ENCODE measurements at regions not wholly inside any gene's neighbourhood (a gene's known extent, or its start where the extent isn't known, plus 50 kb on each side); places are given as distances from the start of the nearest gene placed in this dataset.

DNA sequence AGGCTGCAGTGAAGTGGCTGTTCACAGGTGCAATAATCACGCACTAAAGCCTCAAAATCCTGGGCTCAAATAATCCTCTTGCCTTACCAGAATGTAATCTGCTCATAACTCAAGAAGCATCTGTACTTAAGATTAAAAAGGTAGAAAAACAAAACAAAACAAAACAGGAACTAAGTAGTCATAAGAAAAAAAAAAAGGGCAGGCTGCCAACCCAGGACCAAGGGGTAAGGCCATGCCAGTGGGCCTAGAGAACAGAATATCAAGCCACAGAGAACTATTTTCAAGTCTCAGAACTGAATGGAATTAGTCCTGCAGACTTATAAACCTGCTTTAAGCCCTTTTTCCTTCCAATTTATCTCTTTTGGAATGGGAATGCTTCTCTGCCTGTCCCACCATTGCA lies 64.8 kb upstream of the TBC1D3K start:
- DNase-seq (ENCODE audit: low spot score), result peak; percentile 6

DNA sequence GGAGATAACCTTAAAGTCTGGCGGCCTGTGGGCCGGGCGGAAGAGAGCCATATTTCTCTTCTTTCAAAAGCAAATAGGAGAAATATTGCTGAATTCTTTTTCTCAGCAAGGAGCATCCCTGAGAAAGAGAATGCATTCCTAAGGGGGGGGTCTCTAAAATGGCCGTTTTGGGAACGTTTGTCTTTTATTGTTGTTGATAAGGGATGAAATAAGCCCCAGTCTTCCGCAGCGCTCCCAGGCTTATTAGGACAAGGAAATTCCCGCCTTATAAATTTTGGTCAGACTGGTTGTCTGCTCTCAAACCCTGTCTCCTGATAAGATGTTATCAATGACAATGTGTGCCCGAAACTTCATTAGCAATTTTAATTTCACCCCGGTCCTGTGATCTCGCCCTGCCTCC lies 65.8 kb upstream of the TBC1D3K start:
- DNase-seq (ENCODE audit: low spot score), result peak; percentile 10

GRCh38 chr17:37856245-37856644 lies 68.0 kb upstream of the TBC1D3K start:
- no peak for DNase-seq (ENCODE audit: low spot score)

DNA sequence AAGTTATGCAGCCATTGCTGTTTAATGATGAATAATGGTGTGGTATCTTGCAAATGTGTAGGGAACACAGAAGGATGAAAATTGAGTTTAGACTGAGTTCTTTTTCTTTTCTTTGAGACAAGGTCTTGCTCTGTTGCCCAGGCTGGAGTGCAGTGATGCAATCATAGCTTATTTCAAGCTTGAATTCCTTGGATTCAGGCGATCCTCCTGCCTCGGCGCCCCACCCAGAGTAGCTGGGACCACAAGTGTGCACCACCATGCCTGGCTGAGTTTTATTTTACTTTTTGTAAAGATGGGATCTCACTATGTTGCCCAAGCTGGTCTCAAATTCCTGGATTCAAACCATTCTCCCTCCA lies 74.6 kb upstream of the TBC1D3K start:
- DNase-seq (ENCODE audit: low spot score), result peak; percentile 9

- peak; percentile 24 for DNase-seq (ENCODE audit: low spot score)
These were observed 75.3 kb upstream of the TBC1D3K start for GRCh38 chr17:37848690-37849616.

GRCh38 chr17:37847811-37848331 lies 76.3 kb upstream of the TBC1D3K start:
- no peak for DNase-seq (ENCODE audit: low spot score)

- no peak for DNase-seq (ENCODE audit: low spot score)
These were observed 77.1 kb upstream of the TBC1D3K start for GRCh38 chr17:37847102-37847501.

DNA sequence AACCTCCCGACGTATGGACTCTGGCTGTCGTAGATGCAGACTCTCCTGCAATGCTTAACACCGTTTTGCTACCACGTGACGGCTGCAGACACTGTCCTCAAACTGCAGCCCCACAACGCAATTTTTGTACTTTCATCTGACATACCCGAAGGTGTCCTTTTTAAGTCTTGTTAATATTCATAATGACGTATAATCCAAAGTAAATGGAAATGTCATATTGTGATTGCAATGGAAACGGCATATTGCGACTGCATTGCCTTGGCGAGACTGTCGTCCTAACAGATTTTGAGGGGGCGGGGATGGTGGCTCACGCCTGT lies 79.3 kb upstream of the TBC1D3K start:
- no peak for DNase-seq (ENCODE audit: low spot score)

DNA sequence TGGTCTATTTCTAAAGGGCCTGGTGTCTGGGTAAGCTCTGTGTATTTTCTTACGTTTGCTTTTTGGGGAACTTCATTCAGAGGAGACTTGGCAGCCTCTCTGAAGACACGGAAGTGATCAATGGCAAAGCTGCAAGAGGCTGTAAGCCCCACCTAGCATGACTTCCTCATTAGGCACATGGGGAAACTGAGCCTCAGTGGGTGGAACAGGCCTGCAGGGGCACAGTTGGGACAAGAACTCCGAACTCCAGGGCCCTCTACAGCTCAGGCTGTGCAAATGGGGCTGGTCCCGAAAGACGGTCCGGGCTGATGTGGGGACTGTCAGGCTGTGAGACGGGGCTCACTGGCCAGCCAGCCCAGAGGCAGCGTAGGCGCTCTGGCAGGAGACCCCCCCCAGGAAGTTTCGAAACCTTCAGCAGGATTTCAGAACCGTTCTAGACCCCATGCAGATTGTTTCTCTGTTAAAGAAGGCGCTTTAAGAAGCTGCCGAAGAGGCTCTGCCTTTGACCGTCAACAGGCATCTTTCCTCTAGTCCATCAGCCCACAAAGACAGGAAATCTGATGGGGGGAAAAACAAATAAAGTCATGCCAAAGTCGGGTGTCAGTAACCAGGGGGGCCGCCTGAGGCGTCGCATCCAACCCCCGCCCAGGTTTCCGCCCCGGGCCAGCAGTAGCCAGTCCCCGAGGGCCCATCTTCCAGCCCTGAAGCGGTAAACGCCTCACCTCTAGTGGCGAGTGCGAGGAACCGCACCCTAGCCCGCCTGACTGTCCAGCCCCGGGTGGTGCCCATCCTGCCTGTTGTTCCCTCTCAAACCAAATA lies 79.8 kb upstream of the TBC1D3K start:
- peak; percentile 91 for DNase-seq (ENCODE audit: low spot score)

DNA sequence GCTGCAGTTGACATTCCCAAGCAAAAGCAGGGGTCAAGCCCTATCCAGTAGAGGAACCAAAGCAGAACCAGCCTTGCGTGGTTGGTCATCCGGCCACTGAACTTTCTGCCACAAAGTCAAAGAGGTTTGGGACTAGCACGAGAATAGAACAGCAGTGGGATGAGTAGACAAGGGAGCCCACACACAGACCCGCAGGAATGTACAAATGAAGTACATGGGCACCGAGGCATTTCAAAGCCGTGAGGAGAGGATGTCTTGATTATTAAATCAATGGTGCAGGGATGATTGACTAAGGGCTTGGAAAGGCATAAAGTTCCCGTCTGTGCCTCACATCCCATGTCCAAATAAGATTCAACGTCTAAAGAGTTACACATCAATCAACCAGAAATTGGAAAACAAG lies 81.8 kb upstream of the TBC1D3K start:
- no peak for DNase-seq (ENCODE audit: low spot score)

GRCh38 chr17:37841232-37841631 lies 83.0 kb upstream of the TBC1D3K start:
- no peak for DNase-seq (ENCODE audit: low spot score)

GRCh38 chr17:37840576-37840975 lies 83.6 kb upstream of the TBC1D3K start:
- no peak for DNase-seq (ENCODE audit: low spot score)

DNA sequence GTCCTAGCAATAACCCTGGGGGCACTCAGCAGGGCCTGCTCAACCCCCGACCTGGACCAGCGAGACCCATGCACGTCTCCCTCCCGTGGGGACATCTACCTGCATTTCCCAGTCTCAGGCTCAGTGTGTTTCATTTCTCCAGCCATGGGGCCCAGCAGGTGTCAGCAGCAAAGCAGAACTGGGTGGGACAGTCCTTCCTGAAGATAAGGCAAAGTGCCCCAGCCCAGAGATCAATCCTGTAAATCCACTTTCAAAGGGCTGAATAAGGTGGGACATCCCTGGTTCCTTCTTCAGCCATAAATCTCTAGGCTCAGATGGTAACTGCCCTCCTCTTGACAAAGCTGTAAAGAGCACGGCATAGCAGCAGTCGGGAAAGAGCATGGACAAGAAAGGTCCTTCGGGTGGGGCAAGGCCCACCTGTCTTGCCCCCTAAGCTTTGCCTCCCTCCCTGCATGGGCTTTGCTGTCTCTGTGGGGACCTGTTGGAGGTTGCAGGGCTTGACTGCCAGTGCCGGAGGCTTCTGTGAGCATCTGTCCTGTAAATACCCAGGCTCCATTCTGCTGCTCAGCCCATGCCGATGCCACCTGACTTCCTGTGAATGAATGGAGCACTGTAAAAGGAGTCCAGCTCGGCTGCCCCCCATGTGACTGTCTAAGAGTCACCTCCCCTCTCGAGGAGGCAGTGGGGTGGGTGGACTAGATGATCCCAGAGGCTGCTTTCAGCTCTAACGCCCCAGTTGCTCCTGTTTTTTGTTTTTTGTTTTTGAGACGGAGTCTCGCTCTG lies 84.8 kb upstream of the TBC1D3K start:
- no peak for DNase-seq (ENCODE audit: low spot score)

GRCh38 chr17:37838276-37838675 lies 85.9 kb upstream of the TBC1D3K start:
- DNase-seq (ENCODE audit: low spot score), result no peak

DNA sequence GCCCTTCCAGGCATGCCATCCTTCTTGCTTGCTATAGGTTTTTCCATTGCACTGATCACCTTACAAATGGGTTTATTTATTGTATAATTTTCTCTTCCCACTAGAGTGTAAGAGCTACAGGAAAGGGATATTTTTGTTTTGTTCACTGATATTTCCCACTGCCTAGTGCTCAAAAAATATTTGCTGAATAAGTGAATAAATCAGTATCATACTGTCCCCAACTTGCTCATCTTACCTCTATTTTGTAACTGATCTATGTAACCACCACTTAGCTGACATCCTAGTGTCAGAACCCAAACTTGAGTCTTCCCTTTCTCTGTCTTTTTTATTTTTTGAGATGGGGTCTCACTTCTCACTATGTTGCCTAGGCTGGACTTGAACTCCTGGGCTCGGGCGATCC lies 87.6 kb upstream of the TBC1D3K start:
- no peak for DNase-seq (ENCODE audit: low spot score)

DNA sequence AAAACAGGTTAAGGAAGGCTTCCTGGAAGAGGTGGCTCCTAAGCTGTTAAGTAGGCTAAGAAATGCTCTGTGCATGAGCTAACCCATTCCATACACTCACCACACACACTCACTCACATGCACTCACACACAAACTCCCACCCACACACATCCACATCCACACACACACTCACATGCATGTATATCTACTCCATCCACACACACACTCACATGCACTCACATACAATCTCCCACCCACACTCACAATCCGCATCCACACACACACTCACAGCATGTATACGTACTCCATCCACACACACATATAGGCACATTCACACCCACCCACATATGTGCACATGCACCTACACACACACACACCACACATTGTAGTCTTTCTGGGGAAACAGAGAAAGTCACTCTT lies 89.3 kb upstream of the HNF1B start:
- no peak for DNase-seq (ENCODE audit: low spot score)

GRCh38 chr17:37833237-37833859 lies 88.5 kb upstream of the HNF1B start:
- DNase-seq (ENCODE audit: low spot score), result no peak

DNA sequence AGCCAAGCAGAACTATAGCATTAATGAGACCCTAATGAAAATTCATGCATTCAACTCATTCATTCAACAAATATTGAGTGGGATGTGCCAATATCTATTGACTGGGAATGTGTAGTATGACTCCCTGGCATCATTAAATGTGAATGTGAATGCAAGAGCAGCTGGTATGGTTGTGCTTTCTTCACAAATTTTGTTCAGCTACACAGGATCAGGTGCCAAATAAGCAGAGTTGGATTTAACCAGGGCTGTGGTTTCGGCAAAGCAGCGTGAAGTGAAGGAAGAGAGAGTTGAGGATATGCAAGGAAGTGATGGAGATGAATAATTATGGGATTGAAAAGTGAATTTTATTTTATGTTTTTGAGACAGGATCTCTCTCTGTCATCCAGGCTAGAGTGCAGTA lies 87.1 kb upstream of the HNF1B start:
- no peak for DNase-seq (ENCODE audit: low spot score)

DNA sequence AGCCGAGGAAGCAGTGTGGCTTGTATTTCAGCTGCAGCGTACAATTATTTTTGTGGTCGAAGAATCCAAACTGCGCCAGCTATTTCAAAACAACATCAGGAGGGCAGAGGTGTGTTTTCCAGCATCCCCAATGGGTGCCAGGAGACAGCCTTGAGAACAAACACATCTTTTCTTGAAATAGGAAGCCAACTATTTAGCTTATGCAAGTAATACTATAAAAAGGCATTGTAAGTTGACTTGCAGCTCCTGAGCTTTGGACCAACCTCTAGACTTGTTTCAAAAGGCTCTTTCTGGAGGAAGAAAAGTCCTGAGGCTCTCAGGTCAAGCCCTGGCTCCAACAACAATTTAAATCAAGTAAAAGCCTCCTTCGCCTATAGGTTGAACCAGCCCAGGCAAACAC lies 86.6 kb upstream of the HNF1B start:
- no peak for DNase-seq (ENCODE audit: low spot score)

DNA sequence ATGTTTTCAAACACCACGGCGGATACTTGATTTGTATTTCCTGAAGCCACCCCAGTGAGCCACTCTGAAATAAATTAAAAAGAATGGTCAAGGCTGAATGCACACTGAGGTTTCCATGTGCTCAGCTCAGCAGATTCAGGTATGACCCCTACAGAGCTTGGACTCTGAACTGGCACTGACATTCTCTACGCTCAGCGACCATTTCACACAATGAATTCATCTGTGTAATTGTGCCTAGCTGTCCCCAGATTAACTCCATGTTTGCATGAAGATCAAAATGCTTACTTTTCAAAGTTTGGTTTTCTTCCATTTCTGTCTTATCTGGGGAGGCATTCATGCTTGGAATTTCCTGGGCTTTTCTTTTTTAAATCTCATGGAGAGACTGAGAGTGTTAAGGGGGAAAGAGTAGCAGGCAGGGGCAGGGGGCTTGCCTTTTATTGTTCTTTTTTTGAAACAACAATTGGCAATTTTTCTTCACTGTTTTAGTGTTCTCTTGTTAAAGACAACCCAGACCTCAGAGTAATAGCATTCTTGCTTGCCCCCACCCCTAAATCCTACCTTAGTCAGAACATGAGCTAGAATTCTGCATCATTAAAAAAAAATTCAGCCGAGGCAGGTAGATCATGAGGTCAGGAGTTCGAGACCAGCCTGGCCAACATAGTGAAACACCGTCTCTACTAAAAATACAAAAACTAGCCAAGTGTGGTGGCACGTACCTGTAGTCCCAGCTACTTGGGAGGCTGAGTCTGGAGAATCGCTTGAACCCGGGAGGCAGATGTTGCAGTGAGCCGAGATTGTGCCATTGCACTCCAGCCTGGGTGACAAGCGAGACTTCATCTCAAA lies 85.5 kb upstream of the HNF1B start:
- no peak for DNase-seq (ENCODE audit: low spot score)

DNA sequence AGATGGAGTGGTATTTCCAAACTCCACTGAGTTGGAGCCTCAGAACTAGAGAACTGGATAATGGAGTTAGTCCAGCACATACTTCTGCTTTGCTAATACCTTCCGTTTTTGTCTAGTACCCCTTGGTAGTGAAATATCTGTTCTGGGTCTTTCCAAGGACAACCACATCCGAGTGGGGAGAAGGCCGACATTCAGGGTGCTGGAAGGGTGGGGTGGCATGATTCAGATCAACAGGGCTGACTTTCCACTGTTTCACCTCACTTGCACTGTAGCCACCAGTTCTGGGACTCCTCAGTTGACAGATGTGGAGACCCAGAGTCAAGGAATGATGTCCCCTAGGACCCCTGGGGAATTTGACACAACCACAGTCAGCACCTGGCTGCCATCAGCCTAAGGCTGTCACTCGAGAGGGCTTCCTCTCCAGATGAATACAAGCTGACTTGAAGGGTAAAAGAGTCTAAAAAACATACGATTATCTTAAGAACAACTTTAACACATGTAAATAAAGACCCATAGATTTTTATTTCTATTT lies 84.8 kb upstream of the HNF1B start:
- no peak for DNase-seq (ENCODE audit: low spot score)
